LoVo (cell line): ENCODE measurements at regions not wholly inside any gene's neighbourhood (a gene's known extent, or its start where the extent isn't known, plus 50 kb on each side); places are given as distances from the start of the nearest gene placed in this dataset.

ENCODE experiments used
- DNase-seq: peaks from one replicate; pipeline ENCODE4 v3.0.0-alpha.2; 2016; ENCODE audit warnings: low spot score

DNA sequence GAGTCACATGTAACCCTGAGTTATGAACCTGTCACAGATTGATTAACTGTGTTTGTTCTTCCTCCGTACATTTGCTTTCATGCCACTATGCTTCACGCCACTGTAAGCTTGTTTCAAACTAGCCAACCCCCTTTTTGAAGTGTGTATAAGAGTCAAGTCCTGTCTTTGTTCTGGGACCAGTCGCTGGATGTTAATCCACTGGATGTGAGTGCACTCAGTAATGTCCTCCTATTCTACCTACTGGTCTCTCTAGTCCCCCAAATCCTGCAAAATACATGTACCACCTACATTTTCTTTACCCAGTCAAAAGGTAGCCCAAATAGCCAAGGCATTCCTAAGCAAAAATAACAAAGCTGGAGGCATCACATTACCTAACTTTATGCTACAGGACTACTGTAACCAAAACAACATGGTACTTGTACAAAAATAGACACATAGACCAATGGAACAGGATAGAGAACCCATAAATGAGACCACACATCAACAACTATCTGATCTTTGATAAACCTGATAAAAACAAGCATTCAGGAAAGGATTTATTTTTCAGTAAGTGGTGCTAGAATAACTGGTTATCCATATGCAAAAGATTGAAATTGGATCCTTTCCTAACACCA, 1139.1 kb upstream of the SEMA6A start:
- DNase-seq: no peak

DNA sequence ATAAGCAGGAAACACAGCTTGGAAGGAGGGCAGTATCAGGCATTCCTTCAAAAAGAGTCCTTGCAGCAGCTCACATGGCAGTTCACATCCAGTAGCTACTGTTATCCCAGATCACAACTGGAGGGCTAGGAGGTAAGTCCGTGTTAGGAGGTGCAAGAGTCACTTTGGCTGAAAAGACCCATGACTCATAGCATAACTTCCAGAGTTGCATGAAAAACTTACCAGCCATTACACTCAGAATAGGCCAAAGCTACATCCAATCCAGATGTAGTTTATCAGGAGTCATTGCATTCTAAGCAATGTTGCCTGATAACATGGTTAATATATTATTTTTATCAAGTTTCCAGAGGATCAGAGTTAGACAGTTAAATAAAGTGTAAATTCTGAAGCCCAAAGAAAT, 1126.4 kb upstream of the SEMA6A start:
- DNase-seq: no peak

DNA sequence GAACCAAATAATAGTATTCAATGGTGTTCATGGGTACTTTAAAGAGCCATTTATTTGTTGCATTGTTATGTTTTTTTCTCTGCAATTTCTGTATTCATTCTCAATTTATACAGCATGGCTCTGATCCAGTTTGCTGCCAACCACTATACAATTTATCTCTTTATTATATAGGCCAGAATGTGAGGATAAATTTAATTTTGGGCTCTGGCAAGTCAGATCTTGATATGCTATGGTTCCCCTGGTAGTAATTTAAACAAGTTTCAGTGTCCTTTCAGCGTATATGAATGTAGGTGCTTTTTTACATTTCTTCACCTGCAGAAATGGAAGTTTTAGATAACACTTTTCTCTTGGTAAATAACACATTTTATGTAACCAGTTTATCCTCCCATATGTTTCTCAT, 1118.0 kb upstream of the SEMA6A start:
- DNase-seq: no peak

DNA sequence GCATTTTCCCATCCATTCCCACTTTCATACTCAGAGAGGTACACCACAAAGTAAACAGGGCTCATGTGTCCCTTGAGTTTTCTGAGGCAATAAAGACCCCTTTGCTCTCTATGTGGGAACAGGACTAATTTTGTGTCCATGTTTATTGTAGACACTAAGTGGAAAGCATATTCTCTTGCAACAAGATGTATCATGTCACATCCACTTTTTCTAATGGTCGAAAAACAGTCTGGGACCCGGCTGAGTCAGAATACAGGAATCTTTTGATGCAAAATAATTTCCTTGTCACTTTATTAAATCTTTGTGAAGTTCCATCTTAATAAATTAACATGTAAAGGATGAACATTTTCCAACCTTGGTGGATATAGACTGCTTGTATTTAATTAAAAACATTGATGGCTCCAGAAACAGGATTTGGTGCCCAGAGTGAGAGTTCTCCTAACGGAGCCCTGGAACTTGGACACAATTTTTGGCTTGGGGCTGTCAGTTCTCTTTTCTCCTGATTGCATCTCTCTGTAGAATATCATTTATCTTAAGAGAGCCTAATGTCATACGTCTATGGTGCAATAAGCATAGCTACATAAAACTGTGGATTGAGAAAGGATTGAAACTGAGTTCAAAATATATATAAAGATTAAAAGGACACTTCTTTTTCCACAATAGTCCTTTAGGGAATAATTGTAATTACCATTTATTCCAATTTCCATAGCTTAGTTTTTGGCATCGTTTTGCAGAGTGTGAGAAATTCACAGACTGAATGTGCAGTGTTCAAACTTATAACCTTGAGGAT, 1116.7 kb upstream of the SEMA6A start:
- DNase-seq: no peak

DNA sequence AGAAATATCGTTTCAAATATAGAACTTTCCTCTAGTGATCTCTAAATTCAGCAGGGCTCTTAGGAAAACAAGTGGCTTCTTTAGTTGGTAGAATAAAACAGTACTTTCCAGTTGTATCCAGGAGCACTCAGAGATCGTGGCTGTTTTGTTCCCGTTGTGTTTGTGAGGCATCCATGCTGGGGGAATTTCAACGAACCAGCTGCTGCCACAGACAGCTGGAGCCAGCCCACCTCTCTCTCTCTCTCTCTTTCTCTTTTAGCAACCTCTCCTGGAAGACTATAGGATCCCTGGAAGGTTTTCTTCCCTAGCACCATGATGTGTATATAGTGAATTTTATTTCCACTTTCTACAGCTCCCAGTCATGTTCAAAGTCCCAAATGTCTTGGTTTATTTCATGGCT, 1116.0 kb upstream of the SEMA6A start:
- no peak for DNase-seq

DNA sequence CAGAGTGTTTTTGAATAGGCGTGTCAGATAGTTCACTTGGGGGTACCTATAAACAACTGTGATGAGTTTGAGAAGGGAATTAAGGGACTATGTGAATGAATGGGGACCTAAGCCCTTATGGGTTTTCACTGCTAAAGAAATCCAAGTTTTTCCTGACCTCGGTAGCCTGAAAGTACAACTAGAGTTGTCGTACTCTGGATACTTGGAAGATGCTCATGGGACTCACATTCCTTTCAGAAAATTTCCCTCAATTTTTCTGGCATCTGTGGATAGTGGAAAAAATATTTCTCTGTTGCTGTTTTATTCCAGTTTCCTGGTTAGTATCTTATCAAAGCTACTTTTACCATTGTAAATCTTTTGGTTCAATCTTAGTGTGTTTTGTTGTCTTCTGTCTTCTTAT, 1112.3 kb upstream of the SEMA6A start:
- DNase-seq: no peak

DNA sequence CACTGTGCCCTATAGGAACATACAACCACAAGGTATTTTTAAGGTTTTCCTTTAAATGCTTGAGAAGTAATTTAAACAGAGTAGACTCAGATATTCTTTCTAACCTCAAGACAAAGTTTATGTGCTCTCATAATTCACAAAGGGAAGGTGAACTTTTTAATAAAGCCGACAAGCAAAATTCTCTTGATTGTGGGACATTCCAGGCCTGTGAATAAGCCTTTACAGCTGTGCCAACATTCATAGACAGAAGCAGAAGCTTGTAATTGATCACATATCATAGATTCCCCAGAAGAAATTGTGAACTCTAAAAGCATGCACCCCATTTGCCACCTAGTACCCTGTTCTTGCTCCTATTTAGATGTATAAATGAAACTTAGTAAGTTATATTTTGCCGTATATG, 1107.8 kb upstream of the SEMA6A start:
- no peak for DNase-seq

DNA sequence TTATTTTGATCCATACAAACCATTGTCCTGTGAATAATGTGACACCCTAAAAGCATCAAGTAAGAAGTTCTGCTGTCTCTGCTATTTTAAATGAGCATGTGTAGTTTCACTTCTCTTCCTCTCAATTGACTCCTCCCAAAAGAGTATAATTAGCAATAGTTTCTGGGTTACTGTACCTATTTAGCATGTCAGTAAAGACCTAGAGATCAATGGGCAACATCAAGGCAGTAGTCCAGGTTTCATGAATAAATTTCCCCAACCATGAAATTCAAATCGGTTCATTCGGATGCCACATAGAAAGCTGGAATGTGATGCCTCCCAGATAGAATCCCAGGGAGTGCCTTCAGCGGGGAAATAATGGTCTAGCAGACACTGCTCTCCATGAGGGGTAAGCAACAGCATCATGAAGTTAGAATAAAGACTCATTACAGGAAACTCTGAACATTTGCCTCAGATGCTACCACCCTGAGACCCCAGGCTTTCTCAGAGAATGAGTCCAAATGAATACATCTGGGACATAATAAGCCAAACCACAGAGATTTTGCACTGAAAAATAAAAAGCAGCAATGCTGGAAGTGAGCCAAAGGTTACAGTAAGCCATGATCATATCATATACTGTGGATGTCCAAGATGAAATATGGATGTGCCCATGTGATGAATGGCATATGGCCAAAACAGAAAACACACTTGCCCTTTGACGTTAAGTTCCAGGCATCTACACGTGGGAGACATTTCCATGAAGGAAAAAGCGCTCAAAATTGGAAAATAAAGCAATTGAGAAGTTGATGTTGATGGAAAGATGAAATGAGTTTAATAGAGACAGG, 1107.0 kb upstream of the SEMA6A start:
- DNase-seq: no peak

DNA sequence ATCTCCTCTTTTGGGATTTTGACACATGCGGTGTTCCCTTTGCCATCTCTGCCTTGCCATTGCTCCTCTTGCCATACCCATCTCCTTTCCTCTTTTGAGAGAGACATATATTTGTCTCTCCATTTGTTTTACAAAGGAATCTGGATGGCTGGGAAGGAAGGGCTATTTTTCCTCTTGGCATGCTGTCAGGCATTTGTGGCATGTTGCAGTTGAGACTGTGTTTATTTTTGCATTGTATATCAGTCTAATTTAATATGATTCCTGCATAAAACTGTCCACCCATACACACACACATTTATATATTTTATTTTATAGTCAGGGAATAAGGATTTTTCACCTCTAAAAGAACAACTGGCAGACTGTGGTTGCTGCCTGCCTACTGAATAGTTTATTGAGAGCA, 1105.8 kb upstream of the SEMA6A start:
- DNase-seq: no peak

DNA sequence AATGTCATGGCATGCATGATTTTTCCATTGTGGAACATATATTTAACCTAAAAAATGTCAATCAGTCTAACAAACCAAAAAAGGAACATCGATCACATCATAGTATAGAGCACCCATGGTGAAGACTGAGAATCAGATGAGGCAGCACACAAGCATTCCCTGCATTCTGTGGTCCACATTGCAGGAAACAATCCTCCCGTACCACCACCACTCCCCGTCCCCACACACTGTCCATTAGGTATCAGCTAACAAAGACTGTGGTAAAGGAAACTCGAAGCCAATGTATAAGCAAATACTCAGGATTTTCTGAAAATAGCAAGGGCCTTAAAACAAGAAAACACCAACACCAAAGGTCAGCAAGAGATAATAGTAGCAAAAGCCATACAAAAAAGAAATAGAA, 1104.4 kb upstream of the SEMA6A start:
- no peak for DNase-seq

DNA sequence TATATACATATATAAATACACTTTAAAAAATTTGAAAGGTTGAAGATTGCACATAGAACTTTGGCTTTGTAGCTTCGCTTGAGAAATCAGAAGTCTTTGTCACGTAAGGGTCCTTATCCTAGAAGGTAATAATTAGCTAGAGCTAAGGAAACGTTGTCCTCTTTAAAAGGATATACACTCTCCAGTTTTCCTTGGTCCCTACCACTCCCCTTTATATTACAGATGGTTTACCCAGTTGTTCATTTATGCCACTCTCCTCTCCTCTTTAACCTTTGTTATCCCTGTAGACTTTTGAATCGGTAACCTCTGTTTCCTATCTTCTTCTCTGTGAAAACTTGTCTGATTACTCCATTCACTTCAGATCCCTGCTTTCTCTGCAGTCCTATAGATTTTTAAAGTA, 1101.0 kb upstream of the SEMA6A start:
- DNase-seq: no peak

DNA sequence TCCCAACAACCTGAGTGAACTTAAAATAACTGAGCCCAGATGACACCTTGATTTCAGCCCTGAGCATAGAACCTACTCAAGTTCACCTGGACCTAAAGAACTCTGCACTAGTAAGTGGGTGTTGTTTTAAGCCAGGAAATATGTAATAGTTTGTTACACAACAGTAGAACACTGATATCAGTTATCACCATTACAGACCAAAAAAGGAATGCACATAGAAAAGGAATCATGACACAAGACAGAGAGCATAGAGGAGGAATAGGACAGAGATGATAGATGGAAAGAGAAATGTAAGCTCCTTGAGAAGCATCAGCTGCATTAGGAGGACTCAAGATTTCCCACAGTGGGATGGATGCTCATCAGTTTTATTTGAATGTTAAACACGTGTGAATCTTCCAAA, 1096.9 kb upstream of the SEMA6A start:
- DNase-seq: no peak

DNA sequence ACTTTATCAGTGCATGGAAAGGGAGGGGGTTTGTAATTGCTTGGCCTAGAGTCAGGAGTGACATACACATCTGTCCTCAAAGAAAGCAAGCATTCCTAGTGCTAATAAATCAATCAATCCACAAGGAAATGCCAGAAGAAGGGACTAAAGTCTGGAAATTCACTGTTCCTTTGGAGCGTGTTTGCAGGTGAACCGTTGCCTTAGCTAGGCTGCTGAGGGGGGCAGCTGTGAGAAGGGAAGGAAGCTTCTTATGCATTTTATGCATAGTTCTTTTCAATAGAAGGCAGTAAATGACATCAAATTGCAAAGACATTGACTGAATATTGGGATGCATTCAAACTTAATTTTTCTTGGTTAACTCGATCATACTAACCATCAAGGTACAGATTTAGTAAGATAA, 1092.5 kb upstream of the SEMA6A start:
- DNase-seq: no peak

DNA sequence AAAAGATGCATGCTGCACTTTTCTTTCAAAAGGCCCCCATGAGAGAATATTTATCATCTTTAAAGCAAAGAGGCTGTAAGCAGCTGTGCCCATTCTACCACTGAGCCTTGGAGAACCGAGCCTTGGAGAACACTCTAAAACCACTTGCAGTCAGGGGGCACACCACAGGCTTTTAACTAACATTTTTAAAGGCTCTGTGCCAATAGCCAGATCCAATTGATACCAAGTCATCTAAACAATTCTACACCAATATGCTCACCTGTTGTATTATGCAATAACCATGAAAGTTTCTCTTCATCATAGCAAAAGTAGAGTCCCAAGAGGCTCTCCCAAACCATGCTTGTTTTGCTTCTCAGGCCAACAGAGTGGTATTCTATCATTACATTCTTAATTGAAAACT, 1090.5 kb upstream of the SEMA6A start:
- DNase-seq: no peak

DNA sequence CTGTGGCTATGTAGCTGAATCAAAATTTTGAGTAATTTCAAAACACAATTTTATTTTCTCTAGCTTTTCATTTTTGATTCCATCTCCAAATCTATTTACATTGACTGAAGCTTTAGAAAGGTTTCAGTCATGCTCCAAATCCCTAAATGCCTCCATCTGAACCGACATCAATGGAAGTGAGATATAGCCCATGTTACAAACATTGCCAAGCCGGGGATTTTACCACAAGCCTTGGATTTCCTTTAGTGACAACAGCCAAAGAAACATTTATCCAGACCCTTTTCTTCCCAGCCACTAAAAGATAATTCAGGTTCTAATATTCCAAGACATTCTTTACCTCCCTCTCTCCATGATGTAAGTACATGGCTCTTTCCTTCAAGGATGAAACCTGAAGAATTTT, 1087.7 kb upstream of the SEMA6A start:
- no peak for DNase-seq

DNA sequence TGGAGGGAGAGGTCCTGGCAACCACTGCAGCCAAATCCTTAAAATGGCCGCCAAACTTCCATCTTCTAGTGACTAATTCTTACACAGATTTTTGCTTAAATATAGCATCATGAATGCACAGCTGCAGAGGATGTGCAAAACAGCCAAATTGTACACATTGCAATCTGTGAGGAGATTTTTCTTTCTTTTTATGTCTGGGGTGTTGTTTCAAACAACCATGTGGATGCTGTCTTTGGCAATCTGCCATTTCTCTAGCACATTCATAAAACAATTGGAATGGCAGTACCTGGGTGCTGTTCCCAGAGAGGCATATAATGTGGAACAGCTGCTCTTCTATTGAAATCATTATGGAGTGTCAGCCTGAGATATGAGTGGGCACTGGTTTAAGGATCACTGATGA, 1082.9 kb upstream of the SEMA6A start:
- no peak for DNase-seq

DNA sequence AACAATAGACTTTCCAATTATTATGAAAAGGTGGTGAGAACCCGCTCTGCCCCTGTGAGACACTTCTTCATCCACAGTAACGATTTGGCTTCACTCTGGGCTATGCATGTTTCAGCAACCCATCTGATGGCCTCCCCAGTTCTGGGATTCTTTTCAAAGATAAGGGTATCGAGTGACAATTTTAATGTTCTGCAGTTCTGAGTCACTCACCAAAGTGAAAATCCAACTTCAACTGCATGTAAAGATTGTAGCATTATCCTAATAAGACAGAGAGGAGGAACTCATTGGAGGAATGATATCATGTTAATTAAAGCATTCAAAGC, 1078.3 kb upstream of the SEMA6A start:
- no peak for DNase-seq

DNA sequence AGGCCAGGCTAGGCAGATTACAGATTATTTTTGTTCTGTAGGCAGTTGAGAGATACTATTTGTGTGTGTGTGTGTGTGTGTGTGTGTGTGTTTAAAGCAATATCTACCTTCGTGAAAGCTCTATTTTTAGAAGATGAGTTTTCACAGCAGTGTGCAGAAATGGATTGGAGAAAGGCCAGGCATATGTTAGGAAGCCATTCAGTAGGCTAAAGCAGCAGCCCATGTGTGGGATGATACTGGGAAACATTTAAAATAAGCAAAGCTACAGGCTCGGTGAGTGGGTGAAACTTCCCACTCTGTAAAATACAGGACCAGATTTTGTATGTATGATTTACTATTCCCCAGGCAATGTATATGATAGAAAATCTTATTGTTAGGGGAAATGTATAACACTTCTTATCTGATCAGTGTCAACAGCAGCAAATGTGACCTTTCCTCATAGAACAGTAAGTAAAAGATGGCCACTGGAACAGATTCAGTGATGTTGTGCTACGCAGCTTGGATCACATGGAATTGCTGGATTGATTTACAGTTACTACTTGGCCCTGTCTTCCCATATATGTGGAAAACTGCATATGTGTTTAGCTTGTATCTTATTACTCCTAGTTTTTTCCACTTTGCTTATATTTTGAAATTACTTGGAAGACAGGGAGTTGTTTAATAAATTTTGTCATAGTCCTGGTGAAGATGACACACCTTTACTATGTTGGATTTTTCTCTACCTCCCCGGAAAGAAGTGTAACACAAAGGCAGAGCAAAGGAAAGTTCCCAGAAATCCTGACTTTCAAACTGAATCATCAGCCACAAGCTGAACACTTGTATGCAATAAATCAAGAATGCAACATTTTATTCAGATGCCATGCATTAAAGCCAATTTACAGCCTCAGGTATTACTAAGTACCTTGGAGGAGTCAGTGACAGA, 1077.7 kb upstream of the SEMA6A start:
- no peak for DNase-seq

DNA sequence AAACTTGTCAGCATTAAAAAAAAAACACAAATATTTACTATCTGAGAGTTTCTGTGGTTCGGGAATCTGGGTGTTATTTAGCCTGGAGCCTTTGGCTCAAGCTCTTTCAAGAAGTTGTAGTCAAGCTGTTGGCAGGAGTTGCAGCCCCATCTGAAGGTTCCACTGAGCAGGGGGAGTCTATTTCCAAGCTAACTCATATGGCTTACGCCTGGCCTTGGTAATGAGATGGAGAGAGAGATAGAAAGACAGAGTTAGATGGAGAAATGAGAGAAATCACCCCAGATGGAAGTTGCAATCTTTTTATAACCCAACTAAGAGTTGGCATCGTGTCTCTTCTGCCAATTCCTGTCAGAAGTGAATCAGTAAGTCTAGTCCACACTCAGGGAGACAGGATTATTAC, 1075.2 kb upstream of the SEMA6A start:
- DNase-seq: no peak

DNA sequence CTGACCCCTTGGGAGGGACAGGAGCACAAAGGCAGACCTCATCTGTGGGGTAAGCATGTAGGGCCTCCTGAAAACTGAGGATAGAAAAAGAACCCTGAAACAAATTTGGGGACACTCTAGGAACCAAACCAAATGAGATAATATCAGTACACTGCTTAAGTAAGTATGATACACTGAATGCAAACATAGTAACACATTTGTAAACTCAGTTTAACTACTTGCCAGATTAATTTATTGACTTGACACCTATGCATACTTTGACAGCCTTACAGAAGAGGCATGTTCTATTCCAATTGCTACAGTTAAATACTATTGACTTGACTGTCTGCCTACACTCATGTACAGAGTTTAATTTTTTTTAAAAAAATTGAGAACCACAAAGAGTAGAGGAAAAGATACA, 1070.8 kb upstream of the SEMA6A start:
- no peak for DNase-seq

DNA sequence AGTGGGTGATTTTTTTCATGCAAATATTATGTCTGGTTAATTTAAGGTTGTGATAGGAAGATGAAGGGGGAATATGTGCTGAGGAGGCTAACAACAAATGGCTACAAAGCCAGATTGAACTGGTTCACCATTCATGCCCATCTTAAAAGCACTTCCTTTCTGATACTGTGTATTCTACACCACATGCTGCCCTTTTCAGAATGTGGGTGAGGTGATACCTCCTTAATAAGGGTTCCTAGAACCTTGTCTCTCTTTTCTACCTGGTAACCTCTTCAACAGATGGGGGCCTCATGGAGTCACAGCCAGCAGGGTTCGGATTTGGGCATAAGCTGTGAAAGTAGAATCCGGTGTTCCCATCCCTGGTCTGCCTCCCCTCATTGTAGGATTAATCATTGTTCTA, 1064.0 kb upstream of the SEMA6A start:
- no peak for DNase-seq

DNA sequence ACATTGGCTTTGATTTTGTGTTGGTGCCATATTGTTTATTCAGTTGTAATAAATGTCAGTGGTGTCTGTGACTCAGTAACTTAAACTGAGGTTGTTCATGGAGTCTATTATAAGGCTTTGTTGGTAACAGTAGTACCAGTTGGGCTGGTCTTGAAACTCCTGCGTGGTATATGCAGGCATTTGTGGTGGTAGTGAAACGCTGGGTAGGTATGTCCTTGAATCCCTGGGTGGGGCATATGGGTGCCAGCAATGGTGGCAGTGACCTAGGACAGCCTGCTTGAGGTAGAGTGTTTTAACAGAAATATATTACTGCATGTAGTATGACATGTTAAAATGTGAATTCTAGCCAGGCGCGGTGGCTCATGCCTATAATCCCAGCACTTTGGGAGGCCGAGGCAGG, 1058.5 kb upstream of the SEMA6A start:
- no peak for DNase-seq
